Heart left ventricle (tissue), 13 donors: ENCODE measurements at regions not wholly inside any gene's neighbourhood (a gene's known extent, or its start where the extent isn't known, plus 50 kb on each side); places are given as distances from the start of the nearest gene placed in this dataset.

Experiments
- POLR2A ChIP-seq, 2 donors: fragments of 450-650 bp; IDR thresholded peaks; one replicate each; pipeline ENCODE4 v1.6.1; 2017; ENCODE audit warnings: antibody characterized with exemption in 2 of 2, mild to moderate bottlenecking in 2 of 2, moderate library complexity in 2 of 2
- TF ChIP-seq, protein P1 (sequence below), 12 donors: fragments of 200-600 bp; sonication (generic) in 4 of 12; IDR thresholded peaks; one replicate each; pipeline versions ENCODE4 v1.5.0 to v1.8.0; 2018 to 2022; ENCODE audit warnings: antibody characterized with exemption in 12 of 12, mild to moderate bottlenecking in 5 of 12
- donor health status: ischemic (EF 13 %, LVEDD 7.1; RV severe dilation, severe dysfunction).
- donor health status: DM: no; HTN: yes; CAD: no.
- donor health status: DM: no; HTN: no; CAD: no.
- donor health status: ischemic (EF 25% LVEDD 6.9; RV normal size, moderate dysfunction).
- donor health status: ischemic (EF 25% LVEDD 5.7; RV mildly dilated, moderate dysfunction).
- donor health status: ischemic (EF 35%, LVEDD 5.7; RV mildly dilated, moderate dysfunction).
- donor health status: nonischemic (EF 11% LVEDD 7.7; RV severe dilation, severe dysfunction).
- donor health status: DM: yes; HTN: yes; CAD: no.
- donor health status: PGD.
- donor health status: ischemic (EF 29% LVEDD 5.4; RV normal size, mild dysfunction).
- donor health status: nonischemic (EF 23%, LVEDD 6.1; RV moderate dilation, normal function).

DNA sequence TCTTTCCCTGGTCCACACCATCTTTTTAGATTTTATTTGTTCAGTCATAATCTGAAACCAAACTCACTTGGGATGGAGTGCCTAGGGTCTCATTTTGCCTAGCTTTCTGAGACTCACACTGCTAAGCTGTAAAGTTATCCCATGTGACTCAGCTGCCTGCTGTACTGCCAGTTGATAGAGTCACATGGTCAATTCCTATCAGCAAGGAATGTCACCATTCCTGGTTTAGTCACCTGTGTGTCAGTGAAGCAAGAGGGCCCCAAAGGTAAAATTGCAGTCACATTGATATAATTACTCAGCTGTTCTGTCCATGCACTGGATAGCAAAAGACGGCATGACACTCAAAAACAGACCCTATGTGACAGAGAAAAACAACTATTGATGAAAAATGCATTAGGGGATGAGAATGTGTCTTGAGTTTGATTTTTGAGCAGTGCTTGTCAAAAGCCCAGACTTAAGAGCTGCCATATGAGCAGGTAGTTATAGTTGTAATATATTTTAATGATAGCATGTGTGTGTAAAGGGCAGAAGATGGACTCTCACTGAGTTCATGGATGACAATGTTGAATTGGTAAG is 413.2 kb downstream of the PPARGC1A start:
- TF ChIP-seq, protein P1, sequence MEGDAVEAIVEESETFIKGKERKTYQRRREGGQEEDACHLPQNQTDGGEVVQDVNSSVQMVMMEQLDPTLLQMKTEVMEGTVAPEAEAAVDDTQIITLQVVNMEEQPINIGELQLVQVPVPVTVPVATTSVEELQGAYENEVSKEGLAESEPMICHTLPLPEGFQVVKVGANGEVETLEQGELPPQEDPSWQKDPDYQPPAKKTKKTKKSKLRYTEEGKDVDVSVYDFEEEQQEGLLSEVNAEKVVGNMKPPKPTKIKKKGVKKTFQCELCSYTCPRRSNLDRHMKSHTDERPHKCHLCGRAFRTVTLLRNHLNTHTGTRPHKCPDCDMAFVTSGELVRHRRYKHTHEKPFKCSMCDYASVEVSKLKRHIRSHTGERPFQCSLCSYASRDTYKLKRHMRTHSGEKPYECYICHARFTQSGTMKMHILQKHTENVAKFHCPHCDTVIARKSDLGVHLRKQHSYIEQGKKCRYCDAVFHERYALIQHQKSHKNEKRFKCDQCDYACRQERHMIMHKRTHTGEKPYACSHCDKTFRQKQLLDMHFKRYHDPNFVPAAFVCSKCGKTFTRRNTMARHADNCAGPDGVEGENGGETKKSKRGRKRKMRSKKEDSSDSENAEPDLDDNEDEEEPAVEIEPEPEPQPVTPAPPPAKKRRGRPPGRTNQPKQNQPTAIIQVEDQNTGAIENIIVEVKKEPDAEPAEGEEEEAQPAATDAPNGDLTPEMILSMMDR (IDR thresholded peaks at IDR 0.05), result no peak
- no peak for TF ChIP-seq POLR2A (IDR thresholded peaks at IDR 0.05)
